GM19328 (cell line): ENCODE measurements at regions not wholly inside any gene's neighbourhood (a gene's known extent, or its start where the extent isn't known, plus 50 kb on each side); places are given as distances from the start of the nearest gene placed in this dataset.
"Not testable (repeated sequence)": the region's sequence is repeated elsewhere in the genome, so short reads cannot be mapped to it uniquely, and the experiment has no call there.

ENCODE experiments used
- ATAC-seq: cut with Tn5 transposase; IDR thresholded peaks from one replicate; pipeline ENCODE4 v1.9.1; 2021; ENCODE audit warnings: mild to moderate bottlenecking, moderate library complexity; ENCODE audit not compliant: unreplicated experiment

- ATAC-seq = no peak
These were observed 65.2 kb upstream of the TINAGL1 start for GRCh38 chr1:31510853-31511789.

GRCh38 chr1:31511848-31512615 is 64.3 kb upstream of the TINAGL1 start:
- no peak for ATAC-seq

DNA sequence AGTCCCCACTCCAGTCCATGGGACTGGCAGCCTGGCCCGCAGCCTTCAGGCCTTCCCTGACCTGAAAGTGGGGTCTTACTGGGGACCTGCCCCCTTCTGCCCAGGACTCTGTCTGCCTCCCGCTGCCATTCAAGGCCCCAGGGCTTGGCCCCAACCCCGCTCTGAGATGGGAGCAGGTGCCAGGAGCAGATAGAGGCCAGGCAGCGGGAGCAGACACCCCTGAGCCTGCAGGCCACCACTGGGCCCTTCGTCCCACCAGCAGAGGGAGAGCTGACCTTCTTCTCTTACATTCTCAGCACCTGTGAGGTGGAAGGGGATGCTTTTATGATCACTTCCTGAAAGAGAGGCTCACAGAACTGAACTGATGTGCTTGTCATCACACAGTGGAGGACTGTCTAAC is 62.2 kb upstream of the TINAGL1 start:
- no peak for ATAC-seq

DNA sequence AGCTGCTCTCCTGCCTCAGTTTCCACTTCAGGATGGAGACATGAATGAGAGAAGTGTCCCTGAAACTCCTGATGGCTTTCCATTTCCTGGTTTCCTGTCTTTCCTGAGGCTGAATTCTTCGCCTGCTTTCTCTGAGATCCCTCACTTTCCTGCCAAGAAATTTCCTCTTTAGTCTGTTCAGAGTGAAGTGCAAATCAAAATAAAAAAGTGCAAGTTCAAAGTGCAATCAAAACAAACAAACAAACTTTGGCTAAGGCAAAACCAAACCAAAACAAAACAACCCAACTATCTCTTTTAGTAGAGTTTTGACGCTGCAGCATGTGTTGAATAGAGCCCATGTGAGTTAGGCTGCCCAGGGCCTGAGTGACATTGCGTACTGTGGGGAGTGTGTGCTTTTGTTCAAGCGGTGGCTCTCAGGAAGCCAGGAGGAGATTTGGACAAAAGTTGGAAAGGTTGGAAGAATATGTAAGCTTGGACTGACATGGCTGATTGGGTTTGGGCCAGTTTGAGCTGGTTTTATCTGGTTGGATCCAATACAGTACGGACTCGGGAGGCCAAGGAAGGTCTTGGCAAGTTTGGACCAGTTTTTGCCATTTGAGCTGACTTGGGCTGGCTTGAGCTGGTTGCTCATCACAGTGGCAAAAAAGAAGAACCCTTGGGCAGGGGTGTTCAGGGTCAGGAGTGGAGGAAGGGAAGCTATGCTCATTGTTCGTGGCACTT is 61.1 kb upstream of the TINAGL1 start:
- ATAC-seq = no peak

GRCh38 chr1:31515936-31516335 is 60.4 kb upstream of the TINAGL1 start:
- no peak for ATAC-seq

DNA sequence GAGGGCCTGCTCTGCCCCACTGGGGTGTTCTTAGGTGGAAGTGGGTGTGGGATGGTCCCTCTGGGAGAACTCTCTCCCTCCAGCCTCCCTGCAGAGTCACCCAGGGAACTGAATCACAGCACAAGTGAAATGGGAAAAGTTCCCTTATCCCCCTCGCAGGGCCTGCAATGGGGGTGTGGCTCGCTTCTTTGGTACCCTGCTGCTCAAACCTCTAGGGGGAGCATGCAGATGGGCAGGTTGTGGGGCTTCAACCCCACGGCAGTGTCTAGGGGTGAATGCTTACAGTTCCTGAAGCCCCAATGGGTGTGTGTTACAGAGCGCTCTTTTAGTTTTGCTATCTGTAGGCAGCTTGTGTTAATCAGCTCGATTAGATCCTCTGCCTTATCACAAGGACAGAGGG is 59.0 kb upstream of the TINAGL1 start:
- ATAC-seq = no peak

DNA sequence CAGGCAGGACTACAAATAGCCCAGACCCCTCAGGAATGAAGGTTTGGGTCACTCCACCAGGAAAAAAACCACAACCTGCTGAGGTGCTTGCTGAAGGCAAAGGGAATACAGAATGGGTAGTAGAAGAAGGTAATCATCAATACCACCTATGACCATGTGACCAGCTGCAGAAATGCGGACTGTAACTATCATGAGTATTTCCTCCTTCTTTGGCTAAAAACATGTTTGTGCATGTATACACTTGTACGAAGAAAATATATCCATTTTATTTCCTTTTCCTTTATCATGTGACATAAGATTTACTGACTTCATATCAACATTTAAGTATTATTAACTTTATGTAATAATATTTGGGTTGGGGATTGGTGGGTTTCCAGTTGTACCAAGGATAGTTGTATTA is 58.3 kb upstream of the TINAGL1 start:
- ATAC-seq = not testable (repeated sequence)

DNA sequence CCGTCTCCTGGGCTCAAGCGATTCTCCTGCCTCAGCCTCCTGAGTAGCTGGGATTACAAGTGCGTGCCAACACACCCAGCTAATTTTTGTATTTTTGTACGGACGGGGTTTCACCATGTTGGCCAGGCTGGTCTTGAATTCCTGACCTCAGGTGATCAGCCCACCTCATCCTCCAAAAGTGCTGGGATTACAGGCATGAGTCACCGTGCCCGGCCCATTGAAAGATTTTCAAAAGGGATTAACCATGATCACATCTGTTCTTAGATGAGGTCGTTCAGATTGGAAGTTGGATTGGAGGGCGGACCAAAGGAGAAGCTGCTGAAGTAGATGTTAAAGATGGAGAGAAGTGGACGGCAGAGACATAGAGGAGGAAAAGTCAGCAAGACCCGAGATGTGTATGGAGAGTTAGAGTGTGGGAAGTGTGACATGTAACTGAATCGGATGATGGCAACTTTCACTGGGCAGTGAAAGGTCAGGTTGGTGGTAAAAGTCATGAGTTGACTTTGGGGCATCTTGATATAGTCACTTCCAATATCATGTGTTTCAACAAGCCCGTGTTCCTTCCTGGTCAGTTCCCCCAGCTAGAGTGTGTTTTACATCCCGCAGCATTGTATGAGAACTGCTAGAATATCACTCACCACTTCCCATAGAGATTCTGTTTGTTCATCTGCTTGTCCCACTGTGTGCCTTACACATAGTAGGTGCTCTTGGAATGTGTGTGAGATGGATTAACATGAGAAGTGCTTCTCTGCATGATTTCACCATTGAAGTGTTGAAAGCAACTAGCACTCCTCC is 54.4 kb upstream of the TINAGL1 start:
- no peak for ATAC-seq

DNA sequence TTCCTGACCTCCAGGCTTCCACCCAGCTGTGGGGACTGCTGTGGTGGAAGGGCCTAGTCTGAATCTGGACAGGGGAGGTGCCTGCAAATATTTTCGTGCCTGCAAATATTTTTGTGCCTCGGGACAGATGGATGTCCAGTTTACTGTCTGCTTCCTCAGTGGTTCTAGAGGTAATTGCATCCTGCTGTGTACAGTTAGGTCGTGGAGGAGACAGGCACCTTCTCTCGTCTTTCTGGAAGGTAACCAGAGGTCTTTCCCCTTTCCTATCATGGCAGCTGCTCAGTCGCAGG is 53.8 kb upstream of the TINAGL1 start:
- no peak for ATAC-seq

- ATAC-seq = no peak
These were observed 53.3 kb upstream of the TINAGL1 start for GRCh38 chr1:31523012-31523411.

GRCh38 chr1:31523769-31524168 is 52.5 kb upstream of the TINAGL1 start:
- no peak for ATAC-seq

- ATAC-seq = no peak
These were observed 52.0 kb upstream of the TINAGL1 start for GRCh38 chr1:31524186-31524901.
